ENCODE measurements at regions not wholly inside any gene's neighbourhood (a gene's known extent, or its start where the extent isn't known, plus 50 kb on each side); places are given as distances from the start of the nearest gene placed in this dataset.
"Not testable (repeated sequence)": the region's sequence is repeated elsewhere in the genome, so short reads cannot be mapped to it uniquely, and the experiment has no call there.

GRCh38 chr6:120431841-120432240, 902.4 kb downstream of the TBC1D32 start:
- DNase-seq (ENCODE audit: low spot score) = no peak
- in situ Hi-C loops (cut with HindIII; ENCODE audit: low sequenced_read_pairs) = no loop called here

DNA sequence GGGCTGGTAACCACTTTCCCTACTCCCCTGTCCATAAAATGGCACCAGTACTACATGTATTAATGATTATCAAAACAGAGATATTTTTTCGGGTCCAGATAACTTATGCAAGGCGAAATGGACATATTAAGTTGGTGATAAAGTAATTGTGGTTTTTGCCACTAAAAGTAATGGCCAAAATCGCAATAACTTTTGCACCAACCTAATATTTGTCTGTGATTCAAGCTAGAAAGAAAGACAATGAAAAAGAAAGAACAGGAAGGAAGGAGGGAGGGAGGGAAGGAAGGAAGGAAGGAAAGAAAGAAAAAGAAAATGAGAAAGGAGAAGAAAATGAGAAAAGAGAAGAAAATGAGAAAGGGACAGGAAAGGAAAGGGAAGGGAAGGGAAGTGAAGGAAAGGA, 922.9 kb downstream of the TBC1D32 start:
- DNase-seq (ENCODE audit: low spot score) = no peak
- in situ Hi-C loops (cut with HindIII; ENCODE audit: low sequenced_read_pairs) = no loop called here

- in situ Hi-C loops (cut with HindIII; ENCODE audit: low sequenced_read_pairs) = no loop called here
These were observed 923.7 kb downstream of the TBC1D32 start for GRCh38 chr6:120410586-120410985.

DNA sequence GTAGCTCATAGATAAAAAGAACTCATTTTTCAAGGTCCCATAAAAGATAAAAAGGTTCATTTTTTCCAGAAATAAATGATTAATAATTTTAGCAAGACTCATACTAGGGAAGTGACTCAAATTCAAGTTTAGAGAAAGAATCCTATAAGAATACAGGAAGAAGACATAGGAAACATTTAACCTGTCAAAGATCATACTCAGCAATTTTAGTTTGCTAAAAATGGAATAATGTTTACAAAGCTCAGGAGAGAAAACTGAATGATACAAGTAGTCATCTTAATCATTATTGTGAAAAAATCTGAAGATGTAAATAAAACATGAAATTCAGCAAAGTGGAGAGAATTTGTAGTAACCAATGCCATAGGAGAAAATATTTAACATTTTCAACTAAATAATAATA, 926.6 kb downstream of the TBC1D32 start:
- in situ Hi-C loops (cut with HindIII; ENCODE audit: low sequenced_read_pairs) = no loop called here

More at GRCh38 chr6:120410586-120410985, 923.7 kb downstream of the TBC1D32 start:
- DNase-seq (ENCODE audit: low spot score) = no peak

DNA sequence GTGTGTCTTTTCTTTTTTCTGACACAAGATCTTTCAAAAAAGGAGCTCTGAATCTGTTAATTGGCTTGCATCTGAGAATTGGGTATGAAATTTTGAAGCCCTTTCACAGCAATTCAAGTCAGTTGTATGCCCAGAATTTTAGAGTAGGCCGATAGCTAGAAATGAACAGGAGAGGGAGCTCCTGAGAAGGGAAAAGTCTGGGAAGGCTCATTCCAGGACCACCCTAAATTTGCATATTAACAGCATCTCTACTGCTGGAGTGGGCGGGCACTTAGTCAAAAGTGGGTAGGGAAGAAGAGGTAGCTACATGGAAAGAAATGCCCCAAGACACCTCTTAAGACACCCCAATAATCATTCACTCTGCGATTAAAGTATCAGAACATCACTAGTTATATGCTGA, 928.3 kb downstream of the TBC1D32 start:
- no peak for DNase-seq (ENCODE audit: low spot score)
- in situ Hi-C loops (cut with HindIII; ENCODE audit: low sequenced_read_pairs) = no loop called here

More for the DNA sequence above, 926.6 kb downstream of the TBC1D32 start:
- no peak for DNase-seq (ENCODE audit: low spot score)

GRCh38 chr6:120395784-120396183, 938.5 kb downstream of the TBC1D32 start:
- in situ Hi-C loops (cut with HindIII; ENCODE audit: low sequenced_read_pairs) = no loop called here
- DNase-seq (ENCODE audit: low spot score) = no peak

- no peak for DNase-seq (ENCODE audit: low spot score)
- in situ Hi-C loops (cut with HindIII; ENCODE audit: low sequenced_read_pairs) = no loop called here
These were observed 939.0 kb downstream of the TBC1D32 start for GRCh38 chr6:120395330-120395729.

DNA sequence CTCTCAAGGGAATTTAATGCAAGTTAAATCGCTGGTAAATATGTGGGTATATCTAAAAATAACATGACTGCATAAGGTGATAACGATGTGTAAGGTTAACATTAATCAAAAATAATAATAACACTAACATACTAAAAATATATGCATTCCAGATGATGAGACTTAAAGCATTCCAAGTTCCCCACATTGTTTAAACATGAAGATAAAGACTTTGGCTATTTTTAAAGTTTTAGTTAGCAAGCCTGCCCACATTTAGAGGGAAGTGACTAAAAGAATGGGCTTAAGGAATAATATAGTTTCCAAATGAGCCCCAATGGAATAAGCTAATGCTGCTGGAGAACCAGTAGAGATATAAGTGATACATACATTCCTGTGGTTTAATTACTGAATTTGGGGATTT, 941.3 kb downstream of the TBC1D32 start:
- in situ Hi-C loops (cut with HindIII; ENCODE audit: low sequenced_read_pairs) = no loop called here
- no peak for DNase-seq (ENCODE audit: low spot score)

DNA sequence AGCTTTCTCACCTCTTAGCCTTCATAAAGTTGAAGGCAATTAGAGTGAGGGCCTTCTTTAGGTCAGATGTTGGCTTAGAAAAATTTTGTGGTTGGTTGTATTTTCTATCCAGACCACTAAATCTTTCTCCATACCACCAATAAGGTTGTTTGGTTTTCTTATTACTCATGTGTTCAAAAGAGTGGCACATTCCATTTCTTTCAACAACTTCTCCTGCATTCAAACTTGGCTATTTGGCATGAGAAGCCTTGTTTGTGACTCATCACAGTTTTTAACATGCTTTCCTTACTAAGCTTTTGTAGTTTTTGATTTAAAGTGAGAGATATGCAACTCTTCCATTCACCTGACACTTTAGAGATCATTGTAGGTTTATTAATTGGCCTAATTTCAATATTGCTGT, 949.6 kb downstream of the TBC1D32 start:
- in situ Hi-C loops (cut with HindIII; ENCODE audit: low sequenced_read_pairs) = no loop called here
- DNase-seq (ENCODE audit: low spot score) = no peak

DNA sequence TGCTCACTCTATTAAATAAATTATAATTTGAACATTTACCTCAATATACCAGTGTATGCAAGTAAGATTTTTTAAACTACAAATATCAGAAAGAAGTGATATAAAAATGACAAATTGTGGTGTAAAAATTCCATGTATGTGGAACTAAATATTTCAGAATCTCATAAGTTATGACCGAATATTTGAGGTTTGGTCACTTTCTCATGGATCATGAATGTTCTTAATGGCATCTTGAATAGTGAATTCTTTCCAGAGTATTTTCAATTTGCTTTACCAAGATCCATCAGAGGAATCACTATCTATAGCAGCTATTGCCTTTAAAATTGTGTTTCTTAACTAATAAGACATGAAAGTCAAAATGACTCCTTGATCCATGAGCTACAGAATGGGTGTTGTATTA, 950.6 kb downstream of the TBC1D32 start:
- in situ Hi-C loops (cut with HindIII; ENCODE audit: low sequenced_read_pairs) = no loop called here
- no peak for DNase-seq (ENCODE audit: low spot score)

DNA sequence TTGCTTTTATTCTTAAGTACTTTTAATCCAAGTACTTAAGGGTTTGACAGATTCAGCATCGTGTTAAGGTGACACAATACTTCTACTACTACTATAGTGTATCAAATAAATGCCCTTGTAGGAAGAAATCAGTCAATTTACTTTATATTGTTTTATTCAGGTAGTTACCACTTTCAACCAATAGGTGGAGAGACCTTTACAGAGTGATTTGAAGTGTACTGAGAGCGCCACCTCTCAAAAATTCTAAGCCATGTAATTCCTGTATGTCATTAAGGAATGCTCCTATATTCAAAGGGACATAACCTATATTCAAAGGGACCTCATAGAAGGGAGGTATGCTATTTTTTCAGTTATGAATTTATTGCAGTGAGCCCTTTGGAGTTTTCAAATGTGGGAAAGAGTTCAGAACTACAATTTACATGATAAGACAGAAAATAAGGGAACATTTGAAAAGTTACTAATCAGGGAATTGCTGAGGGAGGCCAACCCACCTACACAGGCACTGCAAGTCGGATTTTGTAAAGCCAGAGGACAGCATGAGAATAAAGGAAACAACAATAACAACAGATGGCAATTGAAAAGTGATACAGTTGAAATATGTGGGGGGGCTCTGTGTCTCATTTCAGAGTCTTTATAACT, 955.6 kb downstream of the TBC1D32 start:
- no peak for DNase-seq (ENCODE audit: low spot score)
- in situ Hi-C loops (cut with HindIII; ENCODE audit: low sequenced_read_pairs) = no loop called here

GRCh38 chr6:120373185-120373584, 961.1 kb downstream of the TBC1D32 start:
- DNase-seq (ENCODE audit: low spot score) = no peak
- in situ Hi-C loops (cut with HindIII; ENCODE audit: low sequenced_read_pairs) = no loop called here

DNA sequence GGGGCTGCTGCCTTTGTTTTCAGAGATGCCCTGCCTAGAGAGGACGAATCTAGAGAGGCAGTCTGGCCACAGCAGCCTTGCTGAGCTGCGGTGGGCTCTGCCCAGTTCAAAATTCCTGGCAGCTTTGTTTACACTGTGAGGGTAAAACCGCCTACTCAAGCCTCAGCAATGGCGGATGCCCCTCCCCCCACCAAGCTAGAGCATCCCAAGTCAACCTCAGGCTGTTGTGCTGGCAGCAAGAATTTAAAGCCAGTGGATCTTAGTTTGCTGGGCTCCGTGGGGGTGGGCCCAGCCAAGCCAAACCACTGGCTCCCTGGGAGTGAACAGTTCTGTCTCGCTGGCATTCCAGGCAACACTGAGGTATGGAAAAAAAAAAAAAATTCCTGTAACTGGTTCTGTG, 970.9 kb downstream of the TBC1D32 start:
- no peak for DNase-seq (ENCODE audit: low spot score)
- in situ Hi-C loops (cut with HindIII; ENCODE audit: low sequenced_read_pairs) = no loop called here

DNA sequence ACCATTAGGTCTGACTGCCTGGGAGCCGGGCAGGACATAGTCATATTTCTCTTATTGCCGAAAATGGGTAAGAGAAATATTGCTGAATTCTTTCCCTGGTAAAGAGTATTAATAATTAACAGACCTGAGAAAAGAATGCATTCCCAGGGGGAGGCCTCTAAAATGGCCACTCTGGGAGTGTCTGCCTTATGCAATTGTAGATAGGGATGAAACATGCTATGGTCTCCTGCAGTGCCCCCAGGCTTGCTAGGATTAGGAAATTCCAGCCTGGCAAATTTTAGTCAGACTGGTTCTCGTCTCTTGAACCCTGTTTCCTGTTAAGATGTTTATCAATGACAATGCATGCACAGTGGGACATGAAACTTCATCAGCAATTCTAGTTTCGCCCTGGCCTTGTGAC, 975.7 kb downstream of the TBC1D32 start:
- DNase-seq (ENCODE audit: low spot score); in situ Hi-C loops (cut with HindIII; ENCODE audit: low sequenced_read_pairs): not testable (repeated sequence)

DNA sequence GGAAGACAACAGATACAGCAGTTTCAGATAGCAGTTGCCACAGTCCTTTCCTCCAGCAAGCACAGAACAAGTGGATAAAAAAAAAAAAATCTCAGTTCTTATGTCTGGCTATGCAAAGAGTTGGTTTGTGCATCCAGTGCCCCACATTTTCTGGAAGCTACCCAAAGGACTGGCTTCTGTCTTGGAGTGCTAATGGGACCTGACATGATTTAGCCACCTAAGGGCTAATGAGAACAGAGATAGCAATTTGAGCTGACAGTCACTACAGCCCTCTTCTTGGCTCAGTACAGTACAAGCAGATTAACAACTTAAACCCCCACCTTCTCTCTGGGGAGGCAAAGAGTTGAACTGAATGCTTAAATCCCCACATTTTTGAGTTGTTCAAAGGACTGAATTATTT, 976.8 kb downstream of the TBC1D32 start:
- in situ Hi-C loops (cut with HindIII; ENCODE audit: low sequenced_read_pairs) = no loop called here
- no peak for DNase-seq (ENCODE audit: low spot score)

- in situ Hi-C loops (cut with HindIII; ENCODE audit: low sequenced_read_pairs) = no loop called here
These were observed 978.5 kb downstream of the TBC1D32 start for GRCh38 chr6:120355822-120356221.

DNA sequence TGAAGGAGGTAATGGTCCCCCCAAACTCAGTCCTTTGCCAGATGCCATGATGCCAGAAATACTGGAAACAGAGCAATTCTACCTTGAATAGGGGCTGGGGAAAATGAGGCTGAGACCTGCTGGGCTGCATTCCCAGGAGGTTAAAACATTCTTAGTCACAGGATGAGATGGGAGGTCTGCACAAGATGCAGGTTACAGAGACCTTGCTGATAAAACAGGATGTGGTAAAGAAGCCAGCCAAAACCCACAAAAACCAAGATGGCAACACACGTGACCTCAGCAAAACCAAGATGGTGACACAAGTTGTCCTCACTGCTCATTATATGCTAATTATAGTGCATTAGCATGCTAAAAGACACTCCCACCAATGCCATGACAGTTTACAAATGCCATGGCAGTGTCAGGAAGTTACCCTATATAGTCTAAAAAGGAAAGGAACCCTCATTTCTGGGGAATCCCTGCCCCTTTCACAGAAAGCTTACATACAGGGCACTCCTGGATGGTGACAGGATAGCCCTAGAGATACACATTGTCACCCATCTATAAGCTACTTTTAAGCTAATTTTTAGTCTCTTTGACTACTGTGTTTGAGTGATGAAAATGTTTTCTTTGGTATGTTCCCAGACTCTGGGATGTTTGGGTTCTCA, 979.7 kb downstream of the TBC1D32 start:
- DNase-seq (ENCODE audit: low spot score) = no peak
- in situ Hi-C loops (cut with HindIII; ENCODE audit: low sequenced_read_pairs) = no loop called here

More at GRCh38 chr6:120355822-120356221, 978.5 kb downstream of the TBC1D32 start:
- DNase-seq (ENCODE audit: low spot score) = no peak

DNA sequence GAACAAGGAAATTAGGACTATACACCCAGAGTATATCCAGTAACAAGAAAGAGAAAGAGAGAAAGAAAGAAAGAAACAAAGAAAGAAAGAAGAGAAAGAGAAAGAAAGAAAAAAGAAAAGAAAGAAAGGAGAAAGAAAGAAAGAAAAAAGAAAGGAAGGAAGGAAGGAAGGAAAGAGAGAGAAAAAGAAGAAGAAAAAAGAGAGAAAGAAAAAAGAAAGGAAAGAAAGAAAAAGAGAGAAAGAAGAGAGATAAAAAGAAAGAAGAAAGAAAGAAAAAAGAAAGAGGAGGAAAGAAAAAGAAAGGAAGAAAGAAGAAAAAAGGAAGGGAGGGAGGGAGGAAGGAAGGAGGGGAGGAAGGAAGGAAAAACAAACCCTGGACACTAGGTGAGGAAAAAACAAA, 981.8 kb downstream of the TBC1D32 start:
- in situ Hi-C loops (cut with HindIII; ENCODE audit: low sequenced_read_pairs) = no loop called here
- no peak for DNase-seq (ENCODE audit: low spot score)

- in situ Hi-C loops (cut with HindIII; ENCODE audit: low sequenced_read_pairs) = no loop called here
- no peak for DNase-seq (ENCODE audit: low spot score)
These were observed 985.4 kb downstream of the TBC1D32 start for GRCh38 chr6:120348926-120349325.

DNA sequence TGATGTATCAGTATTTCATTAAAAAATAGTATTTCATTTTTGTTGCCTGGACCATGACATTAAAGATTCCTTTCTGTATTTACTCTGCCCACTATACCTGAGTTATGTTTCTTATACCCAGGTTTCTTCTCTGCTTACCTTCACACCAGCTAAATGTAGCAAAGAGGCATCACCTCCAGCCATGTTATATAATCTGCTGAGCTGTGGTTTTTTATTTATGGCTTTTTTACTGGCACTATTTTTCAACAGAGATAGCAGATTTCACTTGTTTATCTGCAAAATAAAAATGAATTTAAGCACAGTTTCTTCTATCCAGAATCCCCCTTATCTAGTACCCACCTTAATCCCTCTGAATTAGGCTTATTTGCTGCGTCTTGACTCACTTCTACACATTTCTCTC, 979.0 kb upstream of the MAN1A1 start:
- DNase-seq (ENCODE audit: low spot score) = no peak
- in situ Hi-C loops (cut with HindIII; ENCODE audit: low sequenced_read_pairs) = no loop called here

DNA sequence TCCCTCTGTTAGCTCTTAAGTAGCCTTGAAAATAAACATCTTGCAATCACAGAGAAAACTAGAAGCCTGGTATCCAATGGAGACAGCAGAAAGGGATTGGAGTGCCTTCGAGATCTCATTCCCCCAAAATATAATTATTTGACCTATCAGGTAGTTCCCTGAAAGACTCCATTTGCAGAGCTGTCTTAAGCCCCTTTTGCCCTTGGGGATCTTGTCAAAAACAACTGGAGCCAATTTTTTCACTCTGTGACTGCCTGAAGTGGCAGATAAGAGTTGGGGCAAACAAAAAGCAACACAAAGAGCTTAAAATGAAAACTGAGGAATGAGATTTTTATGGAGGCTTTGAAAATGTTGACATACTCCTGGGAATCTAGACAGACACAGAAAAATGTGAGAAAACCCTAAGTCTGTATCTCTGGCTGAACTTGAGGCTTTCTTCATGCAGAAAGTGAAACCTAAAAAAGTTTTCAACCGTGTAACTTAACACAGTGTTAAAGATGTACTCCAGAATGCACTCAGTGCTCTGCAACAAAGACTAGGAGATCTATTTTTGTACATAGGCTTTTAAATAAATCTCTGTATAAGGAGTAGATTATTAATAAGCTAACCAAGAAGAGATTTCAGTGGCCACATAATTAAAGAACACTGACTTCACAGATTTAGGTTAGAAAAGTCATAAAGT, 971.1 kb upstream of the MAN1A1 start:
- in situ Hi-C loops (cut with HindIII; ENCODE audit: low sequenced_read_pairs) = no loop called here
- DNase-seq (ENCODE audit: low spot score) = no peak

Data from G401 (cell line).